ENCODE measurements at regions not wholly inside any gene's neighbourhood (a gene's known extent, or its start where the extent isn't known, plus 50 kb on each side); places are given as distances from the start of the nearest gene placed in this dataset.
A peak's percentile ranks its signal among the peaks of the same experiment; 100 is the strongest.

DNA sequence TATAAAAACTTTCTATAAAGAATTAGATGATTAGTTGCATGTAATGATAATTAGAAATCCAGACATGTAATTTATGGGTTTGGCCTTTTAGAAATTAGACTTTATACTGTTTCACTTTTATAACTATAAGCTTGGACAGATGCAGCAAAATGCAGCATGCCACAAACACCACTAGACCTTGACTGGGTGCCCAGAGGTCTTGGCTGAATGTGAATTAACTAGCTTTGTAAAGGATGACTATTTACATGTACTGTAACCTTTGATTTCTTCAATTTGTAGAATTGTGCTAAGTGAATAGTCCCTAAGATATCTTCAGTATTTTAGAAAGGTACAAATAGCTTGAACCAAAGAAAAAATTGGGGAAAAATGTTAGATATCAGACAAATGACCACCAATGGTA lies 2168.1 kb downstream of the MAT2B start:
- no peak for ATAC-seq
- H3K27ac ChIP-seq (ENCODE audit: extremely low read length, insufficient read depth, low read length) = no peak overlapping the region
- H3K4me2 ChIP-seq (ENCODE audit: low read depth, low read length) = no peak overlapping the region
- no peaks in the 10 kb centered on the region for H3K27me3 ChIP-seq (ENCODE audit: control insufficient read depth in 1 of 2, insufficient read depth in 2 of 2, low read length in 2 of 2)
- ChIA-PET POLR2A (no interaction called here), CTCF (ENCODE audit: low intra/inter-chr PET ratio, low total read pairs) (no interaction called here)
- no TSS peak for BruUV-seq (replicated peaks)
- FAIRE-seq = no peak
- H3K36me3 ChIP-seq (replicated peaks in 1 of 2; ENCODE audit: control insufficient read depth in 1 of 2, insufficient read depth in 2 of 2, low read length in 2 of 2) = no peaks in the 10 kb centered on the region
- in situ Hi-C loops (cut with HindIII; ENCODE audit: extremely low pct_ligation_motif_present, low pct_unique_long_range_greater_than_20kb) = no loop called here
- H3K4me1 ChIP-seq (ENCODE audit: insufficient read depth, low read length) = no peaks in the 10 kb centered on the region
- intact Hi-C loops (cut with micrococcal nuclease; ENCODE audit: unreplicated experiment) = no loop called here
- no peak overlapping the region for H3K9ac ChIP-seq (ENCODE audit: insufficient read depth, low read depth, low read length)
- no peak overlapping the region for H2AFZ ChIP-seq (ENCODE audit: low read length)
- peaks cover 96% of the 10 kb centered on the region for H3K9me3 ChIP-seq (ENCODE audit: low read length)
- TF ChIP-seq MLLT10 (CRISPR knock-in tag; IDR thresholded peaks at IDR 0.05) (no peak), ZNF3 (CRISPR knock-in tag; IDR thresholded peaks at IDR 0.05) (no peak), GZF1 (CRISPR knock-in tag; IDR thresholded peaks at IDR 0.05) (no peak), ZNF547 (CRISPR knock-in tag; IDR thresholded peaks at IDR 0.05) (no peak), TIGD3 (CRISPR knock-in tag; IDR thresholded peaks at IDR 0.05; ENCODE audit: borderline replicate concordance) (no peak)
- no peak for DNase-seq (ENCODE audit: low spot score)
- no peak overlapping the region for H3K4me3 ChIP-seq (replicated peaks in 1 of 3; ENCODE audit: insufficient read depth in 1 of 3, low read depth in 2 of 3, low read length in 3 of 3)
- no peaks in the 10 kb centered on the region for H3K79me2 ChIP-seq (ENCODE audit: insufficient read depth, low read length)
- no peaks in the 10 kb centered on the region for H4K20me1 ChIP-seq (ENCODE audit: insufficient read depth, low read length)

GRCh38 chr5:165695796-165696195 lies 2190.4 kb downstream of the MAT2B start:
- TF ChIP-seq MAFK (conservative IDR thresholded peaks at IDR 0.05 in 1 of 2, IDR thresholded peaks at IDR 0.05 in 1 of 2; ENCODE audit: low read length in 2 of 2) (peak; percentile 13 to 55; a peak in 2 of 4 replicates), MAFF (IDR thresholded peaks at IDR 0.05; ENCODE audit: low read depth, low read length) (peak; percentile 32; the same call in 1 of the 2 replicates), BCL3 (CRISPR knock-in tag; IDR thresholded peaks at IDR 0.05) (no peak), PHF8 (CRISPR knock-in tag; IDR thresholded peaks at IDR 0.05) (no peak), AHR (CRISPR knock-in tag; IDR thresholded peaks at IDR 0.05) (no peak), ZNF44 (CRISPR knock-in tag; IDR thresholded peaks at IDR 0.05) (no peak), ZNF143 (CRISPR knock-in tag; IDR thresholded peaks at IDR 0.05) (no peak)
- TF ChIP-seq, protein P1, sequence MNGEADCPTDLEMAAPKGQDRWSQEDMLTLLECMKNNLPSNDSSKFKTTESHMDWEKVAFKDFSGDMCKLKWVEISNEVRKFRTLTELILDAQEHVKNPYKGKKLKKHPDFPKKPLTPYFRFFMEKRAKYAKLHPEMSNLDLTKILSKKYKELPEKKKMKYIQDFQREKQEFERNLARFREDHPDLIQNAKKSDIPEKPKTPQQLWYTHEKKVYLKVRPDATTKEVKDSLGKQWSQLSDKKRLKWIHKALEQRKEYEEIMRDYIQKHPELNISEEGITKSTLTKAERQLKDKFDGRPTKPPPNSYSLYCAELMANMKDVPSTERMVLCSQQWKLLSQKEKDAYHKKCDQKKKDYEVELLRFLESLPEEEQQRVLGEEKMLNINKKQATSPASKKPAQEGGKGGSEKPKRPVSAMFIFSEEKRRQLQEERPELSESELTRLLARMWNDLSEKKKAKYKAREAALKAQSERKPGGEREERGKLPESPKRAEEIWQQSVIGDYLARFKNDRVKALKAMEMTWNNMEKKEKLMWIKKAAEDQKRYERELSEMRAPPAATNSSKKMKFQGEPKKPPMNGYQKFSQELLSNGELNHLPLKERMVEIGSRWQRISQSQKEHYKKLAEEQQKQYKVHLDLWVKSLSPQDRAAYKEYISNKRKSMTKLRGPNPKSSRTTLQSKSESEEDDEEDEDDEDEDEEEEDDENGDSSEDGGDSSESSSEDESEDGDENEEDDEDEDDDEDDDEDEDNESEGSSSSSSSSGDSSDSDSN (CRISPR knock-in tag; IDR thresholded peaks at IDR 0.05) = no peak
- TF ChIP-seq, protein P2, sequence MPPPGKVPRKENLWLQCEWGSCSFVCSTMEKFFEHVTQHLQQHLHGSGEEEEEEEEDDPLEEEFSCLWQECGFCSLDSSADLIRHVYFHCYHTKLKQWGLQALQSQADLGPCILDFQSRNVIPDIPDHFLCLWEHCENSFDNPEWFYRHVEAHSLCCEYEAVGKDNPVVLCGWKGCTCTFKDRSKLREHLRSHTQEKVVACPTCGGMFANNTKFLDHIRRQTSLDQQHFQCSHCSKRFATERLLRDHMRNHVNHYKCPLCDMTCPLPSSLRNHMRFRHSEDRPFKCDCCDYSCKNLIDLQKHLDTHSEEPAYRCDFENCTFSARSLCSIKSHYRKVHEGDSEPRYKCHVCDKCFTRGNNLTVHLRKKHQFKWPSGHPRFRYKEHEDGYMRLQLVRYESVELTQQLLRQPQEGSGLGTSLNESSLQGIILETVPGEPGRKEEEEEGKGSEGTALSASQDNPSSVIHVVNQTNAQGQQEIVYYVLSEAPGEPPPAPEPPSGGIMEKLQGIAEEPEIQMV (CRISPR knock-in tag; IDR thresholded peaks at IDR 0.05; ENCODE audit: low read depth) = no peak
- no peak for FAIRE-seq

More at GRCh38 chr5:165695796-165696195, 2190.4 kb downstream of the MAT2B start:
- Histone ChIP-seq H3K27ac (ENCODE audit: extremely low read length, insufficient read depth, low read length) (no peak overlapping the region), H3K79me2 (ENCODE audit: insufficient read depth, low read length) (no peaks in the 10 kb centered on the region), H3K9ac (ENCODE audit: insufficient read depth, low read depth, low read length) (no peak overlapping the region), H3K4me3 (replicated peaks in 1 of 3; ENCODE audit: insufficient read depth in 1 of 3, low read depth in 2 of 3, low read length in 3 of 3) (no peak overlapping the region), H3K36me3 (replicated peaks in 1 of 2; ENCODE audit: control insufficient read depth in 1 of 2, insufficient read depth in 2 of 2, low read length in 2 of 2) (no peaks in the 10 kb centered on the region), H3K4me1 (ENCODE audit: insufficient read depth, low read length) (no peaks in the 10 kb centered on the region), H3K4me2 (ENCODE audit: low read depth, low read length) (no peak overlapping the region), H2AFZ (ENCODE audit: low read length) (no peak overlapping the region), H3K27me3 (ENCODE audit: control insufficient read depth in 1 of 2, insufficient read depth in 2 of 2, low read length in 2 of 2) (no peaks in the 10 kb centered on the region), H3K9me3 (ENCODE audit: low read length) (peaks cover 88% of the 10 kb centered on the region), H4K20me1 (ENCODE audit: insufficient read depth, low read length) (no peaks in the 10 kb centered on the region)
- ATAC-seq (no peak), DNase-seq (ENCODE audit: low spot score) (no peak)
- in situ Hi-C loops (cut with HindIII; ENCODE audit: extremely low pct_ligation_motif_present, low pct_unique_long_range_greater_than_20kb) (no loop called here), intact Hi-C loops (cut with micrococcal nuclease; ENCODE audit: unreplicated experiment) (no loop called here)
- CTCF ChIA-PET (ENCODE audit: low intra/inter-chr PET ratio, low total read pairs) = no interaction called here
- POLR2A ChIA-PET = no interaction called here
- WGBS (ENCODE audit: low lambda C conversion rate) = 0% methylated on average over 1 of the region's 1 CpG
- no TSS peak for BruUV-seq (replicated peaks)
